Esophagus squamous epithelium (tissue), 4 donors: ENCODE measurements at regions not wholly inside any gene's neighbourhood (a gene's known extent, or its start where the extent isn't known, plus 50 kb on each side); places are given as distances from the start of the nearest gene placed in this dataset.

Source experiments
- CTCF ChIP-seq, 6 experiments: fragments of 450-650 bp in 4 of 6; fragments of 200-600 bp in 2 of 6; sonication (generic) in 2 of 6; IDR thresholded peaks; one replicate each; pipeline ENCODE4 v1.5.1; 2016 to 2019; ENCODE audit warnings: antibody characterized with exemption in 6 of 6, mild to moderate bottlenecking in 4 of 6, moderate library complexity in 4 of 6
- POLR2A ChIP-seq, 4 donors: fragments of 450-650 bp; IDR thresholded peaks; one replicate each; pipeline ENCODE4 v1.6.1; 2017; ENCODE audit warnings: antibody characterized with exemption in 4 of 4, mild to moderate bottlenecking in 4 of 4, moderate library complexity in 3 of 4

GRCh38 chr1:226490426-226490809 is 58.1 kb upstream of the STUM start:
- TF ChIP-seq CTCF (IDR thresholded peaks at IDR 0.05) (no peak), POLR2A (IDR thresholded peaks at IDR 0.05) (no peak)
